NCI-H1930 (cell line): ENCODE measurements at regions not wholly inside any gene's neighbourhood (a gene's known extent, or its start where the extent isn't known, plus 50 kb on each side); places are given as distances from the start of the nearest gene placed in this dataset.

ENCODE experiments used
- DNase-seq, 2 experiments: peaks; one replicate each; lab custom pipeline; 2025; lab: John Stamatoyannopoulos, UW

DNA sequence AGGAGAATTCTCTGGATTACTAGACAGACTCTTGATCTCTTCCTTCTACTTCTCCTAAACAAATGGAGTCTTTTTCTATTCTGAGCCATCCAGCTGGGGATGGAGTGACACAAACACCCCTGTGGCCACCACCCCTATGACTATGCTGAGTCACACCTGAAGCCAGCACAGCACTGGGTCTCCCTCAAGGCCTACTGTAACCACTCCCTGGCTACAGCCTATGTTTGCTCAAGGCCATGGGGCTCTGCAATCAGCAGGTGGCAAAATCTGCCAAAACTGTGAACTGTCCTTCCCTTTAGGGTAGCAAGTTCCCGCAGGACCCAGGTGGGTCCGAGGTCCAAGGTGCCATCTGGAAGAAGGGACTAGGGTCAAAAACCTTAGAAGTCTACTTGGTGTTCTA is 132.3 kb downstream of the TINAG start:
- no peak for DNase-seq

DNA sequence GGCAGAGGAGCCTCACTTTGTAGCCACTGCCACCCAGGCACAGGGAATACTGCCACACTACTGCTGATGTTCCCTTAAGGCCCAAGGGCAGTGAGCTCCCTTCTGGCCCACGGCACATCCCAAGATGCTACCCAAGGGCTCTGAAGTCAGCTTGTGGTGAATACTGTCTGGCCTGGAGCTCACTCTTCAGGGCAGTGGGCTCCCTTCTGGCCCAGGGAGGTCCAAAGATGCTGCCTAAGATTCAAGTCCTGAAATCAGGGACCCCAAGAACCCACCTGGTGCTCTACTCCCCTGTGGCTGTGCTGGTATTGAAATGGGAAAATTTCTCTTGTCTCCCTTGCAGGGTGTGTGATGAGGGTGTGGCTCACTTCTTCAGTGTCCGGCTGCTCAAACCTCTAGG is 132.8 kb downstream of the TINAG start:
- DNase-seq: no peak

DNA sequence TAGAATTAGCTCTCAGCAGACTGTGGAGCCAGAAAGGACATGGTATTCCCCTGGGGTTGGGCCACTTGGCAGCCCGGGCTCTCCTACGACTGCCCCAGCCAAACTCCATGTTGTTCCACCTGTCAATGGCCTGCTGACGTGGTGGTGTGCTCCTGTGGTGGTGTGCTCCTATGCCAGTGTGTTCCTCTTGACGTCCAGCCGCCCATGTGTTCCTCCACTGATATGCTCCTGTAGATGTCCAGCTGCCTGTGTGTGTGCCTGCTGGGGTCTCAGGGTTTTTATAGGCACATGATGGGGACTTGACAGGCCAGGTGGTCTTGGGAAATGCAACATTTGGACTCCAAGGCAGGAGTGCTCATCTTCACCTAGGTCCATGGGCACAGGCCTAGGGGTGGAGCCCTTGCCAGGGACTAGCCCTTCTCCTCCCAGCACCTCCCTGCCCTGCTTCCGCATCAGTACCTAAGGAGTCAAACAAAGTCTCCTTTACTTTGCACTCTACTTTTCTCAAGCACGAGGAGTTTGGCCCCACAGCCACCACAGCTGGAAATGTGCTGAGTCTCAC is 133.5 kb downstream of the TINAG start:
- DNase-seq: no peak

DNA sequence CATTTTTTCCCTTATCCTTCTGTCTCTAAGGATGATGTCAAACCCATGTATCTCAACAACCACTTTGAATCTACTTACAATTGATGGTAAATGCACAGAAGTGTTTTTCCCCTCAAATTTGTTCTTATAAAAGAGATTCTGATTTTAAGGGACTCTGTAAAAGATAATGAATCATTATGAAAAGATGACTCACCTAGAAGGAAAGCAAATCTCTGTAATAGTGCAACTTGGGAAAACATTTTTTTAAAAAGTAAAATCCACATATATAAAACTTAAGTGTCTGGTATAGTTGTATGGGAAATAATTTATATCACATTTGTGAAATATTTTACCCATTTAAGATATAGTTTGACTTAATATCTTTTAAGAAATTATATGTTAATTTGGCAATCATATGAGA is 137.0 kb downstream of the TINAG start:
- no peak for DNase-seq

DNA sequence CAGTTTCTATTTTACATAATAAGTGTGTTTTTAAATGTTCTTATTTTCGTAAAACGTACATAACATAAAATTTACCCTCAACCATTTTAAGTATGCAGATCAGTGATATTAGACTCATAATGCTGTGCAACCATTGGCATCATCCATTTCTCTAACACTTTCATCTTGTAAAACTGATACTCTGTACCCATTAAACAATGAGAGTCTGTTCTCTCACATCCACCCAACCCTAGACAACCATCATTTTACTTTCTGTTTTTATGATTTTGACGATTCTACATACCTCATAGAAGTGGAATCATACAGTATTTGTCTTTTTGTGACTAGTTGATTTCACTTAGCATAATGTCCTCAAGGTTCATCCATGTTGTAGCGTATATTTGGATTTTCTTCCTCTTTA is 140.4 kb downstream of the TINAG start:
- no peak for DNase-seq

DNA sequence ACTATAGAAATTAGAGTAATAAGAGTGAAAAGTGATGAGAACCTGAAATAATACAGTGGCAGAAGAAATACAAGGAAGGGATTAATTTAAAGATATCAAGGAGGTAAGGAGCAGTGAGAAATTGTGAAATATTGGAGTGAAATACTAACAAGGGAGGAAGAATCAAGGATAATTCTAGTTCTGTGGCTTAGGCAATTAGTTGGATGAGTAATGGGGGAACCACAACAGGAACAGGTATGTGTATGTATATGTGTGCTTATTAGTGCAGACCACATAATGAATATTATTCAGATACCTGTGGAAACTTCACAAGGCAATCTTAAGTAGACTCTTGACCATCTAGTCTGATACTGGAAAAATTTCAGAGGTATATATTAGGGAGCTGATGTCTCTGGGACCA is 143.3 kb downstream of the TINAG start:
- DNase-seq: no peak

DNA sequence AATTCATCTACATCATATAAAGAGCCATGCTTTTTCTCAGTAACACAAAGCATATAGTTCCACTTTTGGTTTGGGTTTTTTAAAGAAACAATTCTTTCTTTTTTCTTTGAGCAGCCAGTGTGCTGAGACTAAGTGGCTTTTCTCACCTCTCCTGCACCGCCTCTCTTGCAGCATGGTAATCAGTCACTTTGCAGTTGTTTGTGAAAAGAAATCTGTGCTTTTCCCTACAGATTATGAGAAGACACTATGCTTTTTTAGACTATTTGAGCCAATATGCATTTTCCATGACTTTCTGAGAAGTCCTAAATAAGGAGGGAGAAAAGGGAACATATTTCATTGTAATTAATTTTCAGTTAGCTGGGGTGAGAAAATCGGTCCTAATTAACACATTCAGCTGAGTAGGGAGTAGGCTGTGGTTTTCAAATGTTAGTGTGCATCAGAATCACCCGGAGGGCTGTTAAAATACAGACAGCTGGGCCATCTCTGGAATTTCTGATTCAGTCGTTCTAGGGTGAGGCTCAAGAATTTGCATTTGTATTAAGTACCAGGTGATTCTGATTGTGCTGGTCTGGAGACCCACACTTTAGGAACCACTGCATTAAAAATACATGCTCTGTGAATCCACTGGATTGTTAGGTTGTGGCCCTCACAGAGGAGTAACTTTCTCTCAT is 155.2 kb downstream of the TINAG start:
- DNase-seq: no peak

DNA sequence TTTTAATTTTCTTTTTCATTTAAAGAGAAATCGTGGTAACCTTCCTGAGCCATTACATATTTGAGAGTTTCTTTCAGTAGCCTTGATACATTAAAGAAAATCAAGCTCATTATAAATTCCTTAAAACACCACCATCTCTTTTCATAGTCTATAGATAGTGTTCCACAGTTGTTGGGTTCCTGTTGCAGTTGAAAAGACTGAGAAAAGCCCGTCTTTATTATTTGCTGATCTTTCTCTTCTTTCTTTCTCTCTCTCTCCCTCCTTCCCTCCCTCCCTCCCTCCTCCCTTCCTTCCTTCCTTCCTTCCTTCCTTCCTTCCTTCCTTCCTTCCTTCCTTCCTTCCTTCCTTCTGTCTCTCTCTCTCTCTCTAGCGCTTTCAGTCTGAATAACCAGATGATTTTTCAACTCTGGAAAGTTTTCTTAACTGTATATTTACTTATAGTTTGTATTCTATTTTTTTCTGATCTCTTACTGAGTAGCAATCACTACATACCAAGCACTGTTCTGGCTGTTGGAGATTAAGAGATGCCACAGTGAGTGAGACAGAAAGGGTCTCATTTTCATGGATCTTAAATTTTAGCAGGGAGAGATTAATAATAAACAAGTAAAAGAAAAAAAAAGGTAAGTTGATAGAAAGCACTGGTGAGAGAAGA is 157.5 kb downstream of the TINAG start:
- no peak for DNase-seq

DNA sequence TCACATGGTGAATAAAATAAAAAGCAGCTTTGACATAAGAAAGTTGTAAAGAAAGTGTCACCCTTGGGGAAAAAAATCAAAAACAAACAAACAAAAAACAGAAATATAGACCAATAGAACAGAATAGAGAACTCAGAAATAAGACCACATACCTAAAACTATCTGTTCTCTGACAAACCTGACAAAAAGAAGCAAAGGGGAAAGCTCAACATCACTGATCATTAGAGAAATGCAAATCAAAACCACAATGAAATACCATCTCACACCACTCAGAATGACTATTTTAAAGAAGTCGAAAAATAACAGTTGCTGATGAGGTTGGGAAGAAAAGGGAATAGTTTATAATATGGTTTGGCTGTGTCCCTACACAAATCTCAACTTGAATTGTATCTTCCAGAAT is 159.1 kb downstream of the TINAG start:
- DNase-seq: no peak

DNA sequence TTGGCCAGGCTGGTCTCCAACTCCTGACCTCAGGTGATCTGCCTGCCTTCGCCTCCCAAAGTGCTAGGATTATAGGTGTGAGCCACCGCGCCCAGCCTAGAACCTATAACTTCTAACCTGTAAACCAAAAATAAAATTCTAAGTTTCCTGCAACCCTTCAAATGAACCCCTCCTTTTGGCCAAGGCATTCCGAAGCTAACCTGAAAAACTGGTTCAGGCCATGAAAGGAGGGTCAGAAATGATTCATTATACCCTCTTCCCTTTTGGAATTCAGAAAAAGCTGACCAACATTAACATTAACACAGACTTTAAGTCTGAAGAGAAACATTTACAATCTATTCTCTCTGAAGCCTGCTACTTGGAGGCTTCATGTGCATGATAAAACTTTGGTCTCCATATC is 165.1 kb downstream of the TINAG start:
- no peak for DNase-seq

DNA sequence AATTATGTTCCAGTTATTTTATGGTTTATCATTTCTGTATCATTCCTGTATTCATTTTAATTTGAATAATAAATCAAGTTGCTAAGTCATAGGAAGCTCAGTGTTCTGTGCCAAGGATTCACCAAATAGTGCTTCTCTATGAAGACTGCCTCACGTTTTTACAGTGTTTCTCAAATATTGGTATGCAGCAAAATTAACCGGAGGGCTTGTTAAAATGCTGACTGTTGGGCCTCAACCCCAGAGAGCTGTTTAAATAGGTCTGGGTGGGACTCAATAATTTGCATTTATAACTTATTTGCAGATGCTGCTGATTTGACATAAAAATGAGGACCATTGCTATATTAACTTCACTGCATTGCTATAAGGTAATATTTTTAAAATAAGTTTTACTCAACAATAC is 166.7 kb downstream of the TINAG start:
- DNase-seq: no peak

DNA sequence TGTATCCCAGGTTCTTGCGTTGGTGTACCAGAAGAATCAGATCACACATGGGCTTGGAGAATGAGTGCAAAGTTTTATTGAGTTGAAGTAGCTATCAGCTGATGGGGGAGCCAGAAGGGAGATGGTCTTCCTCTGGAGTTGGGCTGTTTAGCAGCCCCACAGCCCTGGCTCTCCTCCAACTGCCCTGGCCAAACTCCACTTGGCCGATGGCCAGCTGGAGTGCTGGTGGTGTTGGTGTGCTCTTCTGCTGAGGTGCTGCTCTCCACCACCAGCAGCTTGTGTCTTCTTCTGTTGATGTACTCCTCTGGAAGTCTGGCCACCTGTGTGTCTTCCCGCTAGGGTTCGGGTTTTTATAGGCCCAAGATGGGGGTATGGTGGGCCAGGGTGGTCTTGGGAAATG is 172.8 kb downstream of the TINAG start:
- DNase-seq: no peak

DNA sequence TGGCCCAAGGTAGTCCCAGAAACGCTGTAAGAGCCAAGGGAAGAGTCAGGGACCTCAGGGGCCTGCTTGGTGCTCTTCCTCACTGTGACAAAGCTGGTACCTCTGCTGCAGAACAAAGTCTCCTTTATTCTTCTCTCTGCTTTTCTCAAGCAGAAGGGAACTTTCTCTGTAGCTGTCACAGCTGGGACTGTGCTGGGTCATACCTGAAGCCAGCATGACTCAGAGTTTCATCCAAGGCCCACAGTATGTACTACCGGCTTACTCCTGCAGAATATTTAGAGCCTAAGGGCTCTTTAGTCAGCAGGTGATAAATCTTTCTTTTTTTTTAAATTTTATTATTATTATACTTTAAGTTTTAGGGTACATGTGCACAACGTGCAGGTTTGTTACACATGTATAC is 183.2 kb downstream of the TINAG start:
- DNase-seq: no peak

DNA sequence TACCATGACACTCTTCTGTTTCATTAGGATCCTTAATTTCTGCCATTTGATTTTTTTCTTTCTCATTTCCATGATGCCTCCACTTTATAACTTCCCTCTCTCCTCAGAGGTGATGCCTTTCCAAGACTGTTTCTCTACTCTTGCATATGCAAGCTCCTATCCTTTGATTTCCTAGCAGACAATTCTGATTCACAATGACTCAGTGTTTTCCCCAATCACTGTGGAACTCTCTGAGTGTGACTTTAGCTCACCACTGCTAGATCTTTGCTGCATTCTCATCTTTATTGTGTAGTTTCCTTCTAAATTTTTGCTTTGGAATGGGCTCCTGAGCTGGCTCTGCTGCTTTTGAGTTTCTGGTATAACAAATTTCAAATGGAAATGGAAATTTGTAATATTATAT is 184.9 kb downstream of the TINAG start:
- no peak for DNase-seq

DNA sequence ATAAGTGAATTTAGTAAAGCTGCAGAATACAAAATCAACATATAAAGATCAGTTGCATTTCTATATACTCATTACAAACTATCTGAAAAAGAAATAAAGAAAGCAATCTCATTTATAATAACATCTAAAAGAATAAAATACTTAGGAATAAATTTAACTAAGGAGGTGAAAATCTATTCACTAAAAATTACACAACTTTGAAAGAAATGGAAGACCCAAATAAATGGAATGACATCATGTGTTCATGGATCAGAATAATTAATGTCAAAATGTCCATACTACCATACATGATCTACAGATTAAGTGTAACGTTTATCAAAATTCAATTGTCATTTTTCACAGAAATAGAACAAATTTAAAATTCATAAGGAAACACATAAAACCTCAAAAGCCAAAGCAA is 194.9 kb downstream of the TINAG start:
- DNase-seq: no peak

DNA sequence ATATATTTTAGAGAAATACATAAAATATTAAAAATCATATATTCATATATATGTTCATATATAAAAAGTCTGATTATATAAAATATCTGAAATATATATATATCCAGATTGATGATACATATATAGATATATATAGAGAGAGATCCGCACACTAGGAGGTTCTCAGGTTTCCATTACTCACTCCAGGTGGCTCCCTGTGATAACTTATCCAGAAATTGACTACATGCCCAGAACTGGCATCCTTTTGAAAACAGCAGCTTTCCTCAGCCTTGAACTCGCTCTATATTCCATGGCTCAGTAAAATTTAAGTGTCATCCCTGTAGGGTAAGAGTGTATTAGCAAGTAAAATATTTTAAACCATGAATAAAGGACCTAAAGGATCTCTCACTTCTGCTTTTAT is 206.8 kb downstream of the TINAG start:
- no peak for DNase-seq

DNA sequence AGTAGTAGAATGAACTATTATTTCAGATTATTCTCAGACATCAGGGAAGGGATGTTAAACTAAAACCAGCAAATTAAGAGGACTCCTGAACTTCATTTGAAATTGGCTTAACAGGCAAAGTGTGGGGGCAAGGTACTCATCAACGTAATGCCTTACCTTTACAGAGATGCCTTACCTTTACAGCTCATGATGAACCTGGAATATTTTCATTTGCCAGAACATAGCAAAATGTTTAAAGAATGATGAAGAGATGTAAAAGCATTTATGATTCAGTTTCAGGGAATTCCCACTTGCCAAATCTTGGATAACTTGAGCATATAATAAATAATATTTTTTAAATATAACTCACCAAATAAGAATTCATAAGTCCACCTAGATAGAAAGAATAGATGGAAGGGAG is 207.5 kb downstream of the TINAG start:
- DNase-seq: no peak

DNA sequence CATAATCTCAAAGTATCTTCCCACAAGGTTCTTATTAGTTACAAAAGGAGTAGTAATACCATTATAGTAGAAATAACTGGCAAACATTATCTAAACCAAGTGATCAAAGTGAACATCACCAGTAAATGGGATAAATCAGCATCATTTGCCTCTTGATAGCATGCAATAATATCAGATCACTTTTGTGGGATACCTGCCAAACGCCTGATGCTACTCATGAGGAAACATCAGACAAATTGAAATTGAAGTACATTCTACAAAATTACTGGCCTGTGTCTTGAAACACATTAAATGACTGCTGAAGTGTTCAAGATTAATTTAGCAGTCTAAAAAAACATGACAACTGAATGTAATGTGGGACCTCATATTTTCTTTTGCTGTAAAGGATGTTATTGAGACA is 208.1 kb downstream of the TINAG start:
- DNase-seq: no peak

DNA sequence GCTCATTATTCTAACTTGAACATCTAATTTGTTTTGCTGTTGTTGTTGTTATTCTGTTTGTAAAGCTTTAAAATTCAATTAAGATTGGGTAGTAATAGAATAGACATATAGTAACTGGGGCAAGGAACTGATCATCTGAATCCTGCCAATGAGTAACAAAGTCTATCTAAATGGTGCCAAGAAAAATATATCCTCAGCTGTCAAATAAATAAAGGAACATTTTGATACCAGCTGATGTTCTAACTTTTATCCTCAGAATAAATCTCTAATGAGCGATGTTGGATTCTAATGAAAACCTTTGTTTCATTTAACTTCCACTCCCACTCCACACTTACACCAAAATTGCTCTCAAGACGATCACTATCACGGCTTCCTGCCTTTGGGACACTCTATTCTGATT is 210.9 kb downstream of the TINAG start:
- no peak for DNase-seq

DNA sequence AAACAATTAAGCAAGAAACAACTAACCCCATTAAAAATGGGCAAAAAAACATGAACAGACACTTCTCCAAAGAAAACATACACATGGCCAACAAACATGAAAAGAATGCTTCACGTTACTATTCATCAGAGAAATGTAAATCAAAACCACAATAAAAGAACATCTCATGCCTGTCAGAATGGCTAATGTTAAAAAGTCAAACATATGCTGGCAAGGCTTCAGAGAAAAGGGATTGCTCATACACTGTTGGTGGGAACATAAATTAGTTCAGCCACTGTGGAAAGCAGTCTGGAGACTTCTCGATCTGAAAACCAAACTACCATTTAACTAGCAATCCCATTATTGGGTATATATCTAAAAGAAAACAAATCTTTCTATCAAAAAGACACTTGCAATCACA is 217.5 kb downstream of the TINAG start:
- DNase-seq: no peak

DNA sequence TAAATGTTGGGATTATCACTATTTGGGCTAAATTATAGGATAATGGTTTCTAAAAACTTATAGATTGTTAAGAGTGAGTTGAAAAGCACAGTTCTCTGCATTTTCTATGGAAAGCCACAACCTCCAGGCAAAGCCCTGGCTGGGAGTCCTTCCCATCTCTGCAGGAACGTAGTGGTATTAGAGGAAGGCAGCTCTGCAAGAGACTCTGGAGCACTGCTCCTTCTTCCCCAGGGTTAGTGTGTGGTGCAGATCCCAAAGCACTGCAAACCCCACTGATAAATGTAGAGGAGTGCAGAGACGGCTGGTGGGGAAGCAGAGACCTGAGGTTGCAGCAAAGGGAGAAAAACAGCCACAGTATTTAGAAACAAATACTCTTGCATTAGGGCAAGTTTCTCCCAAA is 225.3 kb downstream of the TINAG start:
- no peak for DNase-seq

DNA sequence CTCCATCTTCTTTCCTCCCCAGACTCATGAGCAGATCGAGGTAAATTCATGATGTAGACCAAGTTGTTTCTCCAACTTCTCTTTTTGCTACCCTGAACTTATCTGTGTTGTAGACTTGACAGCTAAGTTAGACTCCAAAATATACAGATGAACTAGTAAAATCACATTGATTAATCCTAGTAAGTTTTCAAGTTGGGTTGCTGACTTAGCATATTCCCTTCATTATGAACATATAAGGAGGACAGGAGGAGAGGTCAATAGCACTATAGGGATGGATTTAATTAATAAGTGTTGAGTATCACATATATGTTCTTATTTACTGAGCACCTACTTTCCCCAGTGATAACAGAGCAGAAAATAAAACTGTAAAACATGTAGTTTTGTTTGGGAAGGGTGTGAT is 227.3 kb downstream of the TINAG start:
- DNase-seq: no peak

DNA sequence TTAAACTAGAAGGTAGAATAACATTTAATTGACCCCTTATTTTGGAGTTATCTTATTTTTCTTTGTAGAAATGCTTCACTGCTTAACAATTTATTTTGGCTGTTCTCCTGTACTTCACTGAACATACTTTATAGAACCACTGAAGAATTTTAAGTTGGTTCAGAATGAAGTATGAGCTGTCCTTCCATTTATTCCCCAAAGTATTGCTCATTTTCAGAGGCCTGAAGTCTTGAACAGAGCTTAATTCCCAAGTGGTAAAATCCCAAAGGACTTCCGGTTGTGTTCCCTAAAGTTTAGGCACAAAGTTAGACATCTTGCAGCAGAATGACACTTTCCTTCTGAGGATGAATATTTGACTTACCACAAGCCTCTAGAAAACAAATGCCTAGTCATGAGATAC is 233.3 kb downstream of the TINAG start:
- DNase-seq: no peak

DNA sequence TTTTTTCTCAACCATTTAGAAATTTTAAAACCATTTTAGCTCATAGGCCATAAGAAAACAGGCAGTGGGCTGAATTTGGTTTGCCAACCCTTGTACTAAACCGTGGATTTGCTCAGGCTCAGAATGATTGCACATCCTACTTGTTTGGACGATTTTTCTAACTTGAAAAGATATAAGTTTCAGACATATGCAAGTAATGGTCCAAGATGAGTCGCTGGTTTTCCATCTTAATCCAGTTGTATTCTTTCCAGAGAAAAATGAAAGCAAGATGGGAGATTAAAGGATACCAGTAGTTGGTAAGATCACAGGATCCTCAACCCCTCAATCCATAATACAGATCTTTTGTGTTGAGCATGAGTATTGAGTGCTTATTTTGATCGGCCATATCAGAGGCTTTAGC is 250.9 kb downstream of the TINAG start:
- DNase-seq: no peak
